HG03108 (cell line): ENCODE measurements at regions not wholly inside any gene's neighbourhood (a gene's known extent, or its start where the extent isn't known, plus 50 kb on each side); places are given as distances from the start of the nearest gene placed in this dataset.

Experiments
- ATAC-seq: cut with Tn5 transposase; IDR thresholded peaks from one replicate; pipeline ENCODE4 v1.9.1; 2021; ENCODE audit warnings: moderate library complexity; ENCODE audit not compliant: unreplicated experiment

DNA sequence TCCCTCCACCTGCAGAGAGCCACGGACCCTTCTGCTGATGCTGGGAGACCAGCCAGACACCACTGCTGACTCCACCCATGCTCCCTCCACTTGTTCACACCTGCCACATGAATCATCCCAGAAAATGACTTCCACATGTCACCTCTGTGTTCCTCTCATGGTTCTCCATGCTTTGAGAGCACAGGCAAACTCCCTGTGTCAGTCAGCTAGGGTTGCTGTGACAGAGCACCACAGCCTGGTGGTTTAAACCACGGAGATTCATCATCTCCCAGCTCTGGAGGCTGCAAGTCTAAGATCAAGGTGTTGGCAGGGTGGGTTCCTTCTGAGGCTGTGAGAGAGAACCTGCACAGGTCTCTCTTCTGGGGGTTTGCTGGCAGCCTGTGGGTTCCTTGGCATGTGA lies 381.4 kb downstream of the GADD45G start:
- no peak for ATAC-seq

DNA sequence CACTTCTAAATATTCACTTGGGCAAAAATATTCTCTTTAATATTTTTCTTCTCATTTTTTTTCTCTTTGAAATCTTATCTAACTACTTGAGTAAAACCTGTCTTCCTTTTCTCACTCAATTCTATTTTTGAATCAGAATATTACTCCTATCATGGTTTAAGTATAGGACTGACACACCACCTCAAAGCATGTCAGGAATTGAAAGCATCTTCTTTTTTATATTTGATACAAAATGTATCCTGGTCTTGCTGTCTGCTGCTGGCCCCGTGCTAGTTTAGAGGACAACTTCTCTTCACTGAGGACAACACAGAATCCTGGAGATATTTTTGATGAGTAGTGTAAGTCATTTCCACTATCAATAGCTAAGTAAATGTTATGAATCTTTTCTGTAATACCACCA lies 383.6 kb downstream of the GADD45G start:
- no peak for ATAC-seq

DNA sequence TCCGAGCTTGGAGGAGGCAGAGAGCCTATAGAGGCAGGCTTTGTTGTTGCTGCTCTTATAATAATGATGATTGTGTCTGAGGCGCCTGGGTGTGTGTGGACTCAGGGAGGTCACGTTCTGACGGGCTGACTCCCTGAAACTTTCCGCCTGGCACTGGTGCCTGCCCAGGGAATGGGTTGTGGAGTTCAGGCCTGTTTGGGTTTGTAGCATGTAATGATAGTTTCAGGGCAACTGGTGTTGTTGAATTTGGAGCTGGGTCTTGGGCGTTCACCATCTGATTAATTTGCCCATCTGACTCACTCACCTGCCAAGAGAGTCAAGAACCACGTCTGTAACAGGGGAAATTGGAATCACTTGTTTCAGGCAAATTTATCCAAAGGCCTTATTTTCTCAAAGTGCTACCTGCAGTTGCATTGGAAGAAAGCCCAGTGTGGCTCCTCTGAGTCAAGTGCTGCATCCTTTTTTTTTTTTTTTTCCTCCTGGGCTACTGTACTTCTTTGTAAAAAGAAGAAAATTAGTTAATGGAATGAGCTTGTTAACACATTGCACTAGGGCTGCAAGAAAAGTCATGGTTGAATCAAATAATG lies 386.5 kb downstream of the GADD45G start:
- ATAC-seq = no peak

DNA sequence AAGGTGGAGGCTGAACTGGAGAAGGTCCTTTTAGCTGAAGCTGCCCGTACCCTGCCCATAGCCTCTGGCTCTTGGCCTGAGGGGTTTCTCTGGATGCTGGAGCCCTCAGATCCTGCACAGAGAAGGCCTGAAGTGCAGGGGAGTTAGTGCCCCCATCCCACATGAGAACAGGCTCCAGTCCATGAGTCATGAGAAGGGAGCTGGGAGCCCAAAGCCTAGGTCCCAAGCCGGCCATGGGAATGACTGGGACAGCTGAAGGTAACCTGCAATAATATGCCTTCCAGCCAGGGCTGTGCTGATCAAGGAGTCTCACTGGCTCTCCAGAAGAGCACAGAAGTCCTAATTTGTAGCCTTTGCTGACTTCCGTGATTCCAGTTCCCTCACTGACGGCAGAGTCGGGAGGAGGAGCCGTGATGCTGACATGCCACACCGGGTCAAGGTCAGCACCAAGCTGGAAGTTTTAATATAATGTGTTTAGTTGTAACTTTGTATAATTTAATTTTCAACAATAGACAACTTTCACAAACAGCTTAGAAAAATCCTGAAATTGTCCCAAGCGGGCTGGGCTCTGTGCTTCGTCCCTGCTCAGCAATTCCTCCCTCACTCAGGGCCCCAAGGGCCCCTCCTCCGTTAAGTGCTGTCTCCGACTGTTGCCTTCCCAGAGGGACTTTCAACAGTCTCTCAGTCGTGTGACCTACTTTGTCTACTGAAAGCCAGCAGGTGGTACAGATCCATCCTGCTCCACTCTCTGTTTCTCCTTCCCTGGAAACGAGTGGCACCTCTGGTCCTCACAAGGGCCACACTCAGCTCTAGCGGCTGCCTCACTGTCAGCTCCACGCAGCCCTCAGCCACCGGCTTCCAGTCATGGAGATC lies 387.8 kb downstream of the GADD45G start:
- no peak for ATAC-seq

DNA sequence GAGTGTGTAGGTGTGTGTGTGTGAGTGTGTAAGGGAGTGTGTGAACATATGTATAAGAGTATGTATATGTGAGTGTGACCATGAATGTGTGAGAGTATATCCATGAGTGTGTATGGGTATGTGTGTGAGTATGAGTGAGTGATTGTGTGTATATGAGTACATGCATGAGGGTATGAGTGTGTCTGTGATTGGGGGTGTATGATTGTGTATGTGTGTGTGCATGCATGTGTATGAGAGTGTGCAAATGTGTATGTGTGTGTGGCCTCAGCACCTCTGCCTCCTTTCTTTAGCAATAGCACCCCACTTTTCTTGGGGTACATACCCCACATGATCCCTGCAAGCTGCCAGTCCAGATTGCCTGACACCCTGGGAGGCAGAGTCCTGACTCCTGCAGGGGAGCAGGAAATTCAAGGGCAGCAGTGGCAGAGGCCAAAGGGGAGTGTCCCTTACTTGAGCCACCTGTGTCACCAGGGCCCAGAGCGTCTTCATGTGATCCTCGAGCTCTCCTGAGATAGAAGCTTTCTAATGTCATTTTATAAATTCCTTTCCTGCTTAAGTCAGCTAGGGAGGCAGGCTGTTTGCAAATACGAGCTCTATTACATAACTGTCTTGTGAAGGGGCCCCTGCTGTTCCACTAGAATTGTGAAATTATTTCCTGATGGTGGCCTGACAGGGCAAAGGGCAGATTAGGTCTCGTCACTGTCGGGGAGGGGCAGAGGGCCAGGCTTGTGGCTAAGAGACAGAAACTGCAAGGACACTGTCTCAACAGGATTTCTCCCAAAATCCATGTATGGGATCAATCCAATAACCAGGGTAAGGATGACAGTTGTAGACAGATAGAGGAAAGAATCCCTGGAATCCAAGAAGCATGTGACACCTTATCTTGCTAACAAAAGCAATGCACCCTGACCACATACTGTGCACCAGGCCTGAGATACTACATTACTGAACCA lies 389.1 kb downstream of the GADD45G start:
- ATAC-seq = no peak

DNA sequence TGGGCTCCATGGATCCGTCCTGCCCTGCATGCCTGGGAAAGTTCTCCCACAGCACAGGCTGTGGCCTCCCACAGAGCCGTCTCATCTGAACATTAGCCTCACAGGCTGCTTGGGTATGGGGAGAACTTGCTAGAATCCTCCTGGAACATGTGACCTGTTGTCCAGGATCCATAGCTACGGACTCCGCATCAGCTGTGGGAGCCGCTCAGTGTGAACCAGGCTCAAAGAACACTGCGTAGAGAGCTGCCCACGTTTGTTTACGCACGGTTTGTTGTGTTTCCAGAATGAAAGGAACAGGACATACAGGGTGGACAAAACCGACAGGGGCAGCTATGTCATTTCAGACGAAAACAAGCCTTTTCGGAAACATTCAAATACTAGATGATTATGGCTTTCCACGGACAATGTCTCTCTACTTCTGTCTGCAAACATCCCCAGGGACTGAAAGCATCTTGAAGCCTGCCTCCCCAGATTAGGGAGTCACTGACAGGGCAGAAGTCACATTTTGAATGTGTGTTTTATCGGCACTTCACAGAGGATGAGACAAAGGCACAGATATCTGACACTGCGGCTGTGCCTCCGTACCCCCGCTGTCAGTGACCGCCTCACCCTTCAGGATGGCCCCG lies 390.3 kb downstream of the GADD45G start:
- ATAC-seq = no peak

DNA sequence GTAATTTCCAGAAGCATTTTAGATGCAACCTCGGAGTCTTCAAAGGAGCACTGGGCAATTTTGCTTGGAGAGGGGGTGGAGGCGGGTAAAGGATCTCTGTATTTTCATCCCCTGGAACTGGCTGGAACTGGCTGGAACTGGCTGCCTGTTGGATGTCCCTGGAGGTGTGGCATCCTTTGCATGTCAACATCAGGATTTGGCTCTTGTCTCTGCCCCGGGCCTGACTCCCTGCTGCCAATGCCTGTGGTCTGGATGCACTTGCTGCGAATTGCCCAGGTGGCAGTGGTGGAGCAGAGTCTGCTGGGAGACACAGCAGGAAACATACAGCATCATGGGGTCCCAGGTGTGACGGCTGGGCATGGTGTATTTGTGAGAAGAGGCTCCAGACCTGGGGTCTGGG lies 391.3 kb downstream of the GADD45G start:
- ATAC-seq = no peak

DNA sequence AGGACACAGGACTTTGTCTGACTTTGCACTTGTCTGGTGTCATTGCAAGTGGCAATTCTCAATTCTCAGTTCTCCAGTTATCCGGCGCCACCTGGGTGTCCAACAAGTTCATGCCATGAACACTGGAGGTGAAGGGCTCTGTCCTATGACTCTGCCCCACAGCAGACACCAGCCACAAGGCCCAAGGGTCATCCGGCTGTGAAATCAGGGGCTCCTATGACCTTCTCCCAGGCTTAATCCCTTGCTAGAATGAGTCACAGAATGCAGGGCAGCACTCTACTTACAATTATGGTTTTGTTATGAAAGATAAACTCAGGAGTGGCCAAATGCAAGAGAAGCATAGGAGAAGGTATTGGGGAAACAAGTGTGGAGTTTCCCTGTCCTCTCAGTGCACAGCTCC lies 392.0 kb downstream of the GADD45G start:
- ATAC-seq = no peak

DNA sequence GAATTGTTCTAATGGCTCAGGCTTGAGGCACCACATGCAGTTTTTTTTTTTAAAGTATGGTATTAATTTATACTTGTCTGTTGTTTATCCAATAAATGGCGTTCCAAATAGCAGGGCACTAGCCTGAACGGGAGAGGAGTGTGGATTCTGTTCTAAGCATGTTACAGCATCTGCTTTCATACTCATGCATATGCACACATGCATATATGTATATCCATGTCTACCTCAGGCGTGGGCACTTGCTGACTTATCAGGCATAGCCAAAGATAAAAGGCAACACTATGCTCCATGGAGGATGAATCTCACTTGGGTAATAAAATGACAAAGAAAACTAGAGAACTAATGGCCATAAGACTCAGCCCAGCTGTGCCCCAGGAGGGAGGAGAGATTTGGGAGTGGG lies 393.8 kb downstream of the GADD45G start:
- no peak for ATAC-seq

DNA sequence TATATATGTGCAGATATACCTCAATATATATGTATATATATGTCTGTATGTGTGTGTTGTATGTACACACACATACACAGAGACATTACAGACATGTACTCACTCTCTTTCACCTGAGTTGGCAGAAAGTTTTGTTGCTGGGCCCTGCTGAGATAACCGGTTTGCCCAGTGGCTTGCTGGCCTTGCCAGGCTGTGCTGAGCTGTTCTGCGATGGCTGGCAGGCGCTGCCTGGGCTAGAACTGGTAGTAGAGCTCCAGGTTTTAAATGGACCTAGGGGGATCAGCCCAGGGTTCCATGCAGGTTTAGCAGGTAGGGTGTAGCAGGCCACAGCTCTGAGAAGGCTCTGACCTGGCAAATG lies 394.3 kb downstream of the GADD45G start:
- no peak for ATAC-seq

DNA sequence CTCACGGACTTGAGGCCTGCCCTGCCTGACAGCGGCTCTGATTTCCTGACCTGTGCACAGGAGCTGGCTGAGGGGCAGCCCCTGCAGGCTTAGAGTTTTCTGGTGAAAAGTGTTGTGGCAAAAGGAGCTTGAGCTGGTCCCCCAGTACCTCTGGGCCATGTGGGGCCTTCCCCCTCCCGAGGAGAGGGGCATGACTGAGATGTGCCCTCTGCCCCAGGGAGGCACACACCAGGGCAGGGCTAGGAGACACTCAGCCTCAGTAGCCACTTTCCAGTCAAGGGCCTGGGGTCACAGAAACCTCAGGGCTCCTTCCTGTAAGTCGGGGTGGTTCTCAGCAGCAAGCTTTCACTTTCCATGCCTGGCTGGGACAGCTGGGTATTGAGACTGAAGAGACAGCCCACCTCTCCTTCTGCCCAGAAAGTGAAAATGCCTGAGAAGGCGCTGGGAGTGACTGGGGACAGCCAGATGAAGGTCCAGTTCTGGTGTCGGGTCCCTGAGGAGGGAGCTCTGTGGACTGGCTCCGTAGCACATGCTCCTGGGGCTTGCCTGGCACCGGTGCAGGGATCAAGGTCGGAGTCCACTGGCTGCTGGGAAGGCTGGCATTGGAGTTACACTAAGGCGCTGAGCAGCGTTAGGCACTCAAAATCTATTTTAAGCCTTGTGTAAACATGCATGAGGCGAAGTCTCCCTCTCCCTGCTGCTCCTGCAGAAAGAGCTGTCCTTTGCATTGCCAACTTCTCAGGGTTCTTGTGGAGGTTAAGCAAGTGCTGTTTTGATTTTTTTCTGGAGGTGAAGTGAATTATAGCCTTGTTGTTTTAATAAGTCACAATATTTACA lies 394.9 kb downstream of the GADD45G start:
- peak; percentile 91 for ATAC-seq

DNA sequence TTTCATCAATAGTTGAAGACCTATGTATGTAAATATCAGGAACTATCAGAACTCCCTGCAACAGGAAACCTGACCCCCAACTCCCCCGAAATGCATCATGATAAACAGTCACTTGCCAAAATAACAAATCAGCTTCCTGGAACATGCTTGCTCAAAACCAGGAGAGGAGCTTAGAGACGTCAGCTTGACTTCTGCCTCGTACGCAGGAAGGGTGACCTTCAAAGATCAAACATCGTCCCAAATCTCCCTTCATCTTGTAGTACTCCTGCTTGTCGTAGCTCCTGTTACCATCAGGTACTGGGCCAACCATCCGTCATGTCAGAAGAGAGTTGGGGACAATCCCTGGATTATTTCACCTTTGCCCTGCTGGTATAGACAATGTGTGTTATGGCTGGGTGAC lies 396.1 kb downstream of the GADD45G start:
- no peak for ATAC-seq

DNA sequence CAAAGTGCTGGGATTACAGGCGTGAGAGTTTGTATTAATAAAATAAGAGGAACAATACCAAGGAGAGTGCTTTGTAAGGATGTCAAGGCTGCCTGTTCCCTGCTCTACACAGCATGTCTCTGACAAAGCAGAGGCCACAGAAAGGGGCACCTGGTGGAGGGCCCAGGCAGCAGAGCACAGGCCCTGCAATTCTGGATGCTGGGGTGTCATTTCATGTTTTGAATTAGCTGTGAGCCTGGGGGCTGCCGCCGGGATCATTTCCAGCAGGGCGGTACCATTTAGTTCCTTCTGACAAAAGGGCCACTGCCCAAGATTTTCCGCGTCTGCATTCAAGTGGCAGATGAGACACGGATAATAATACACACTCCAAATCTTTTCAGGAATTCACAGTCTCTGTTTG lies 396.9 kb downstream of the GADD45G start:
- ATAC-seq = no peak

DNA sequence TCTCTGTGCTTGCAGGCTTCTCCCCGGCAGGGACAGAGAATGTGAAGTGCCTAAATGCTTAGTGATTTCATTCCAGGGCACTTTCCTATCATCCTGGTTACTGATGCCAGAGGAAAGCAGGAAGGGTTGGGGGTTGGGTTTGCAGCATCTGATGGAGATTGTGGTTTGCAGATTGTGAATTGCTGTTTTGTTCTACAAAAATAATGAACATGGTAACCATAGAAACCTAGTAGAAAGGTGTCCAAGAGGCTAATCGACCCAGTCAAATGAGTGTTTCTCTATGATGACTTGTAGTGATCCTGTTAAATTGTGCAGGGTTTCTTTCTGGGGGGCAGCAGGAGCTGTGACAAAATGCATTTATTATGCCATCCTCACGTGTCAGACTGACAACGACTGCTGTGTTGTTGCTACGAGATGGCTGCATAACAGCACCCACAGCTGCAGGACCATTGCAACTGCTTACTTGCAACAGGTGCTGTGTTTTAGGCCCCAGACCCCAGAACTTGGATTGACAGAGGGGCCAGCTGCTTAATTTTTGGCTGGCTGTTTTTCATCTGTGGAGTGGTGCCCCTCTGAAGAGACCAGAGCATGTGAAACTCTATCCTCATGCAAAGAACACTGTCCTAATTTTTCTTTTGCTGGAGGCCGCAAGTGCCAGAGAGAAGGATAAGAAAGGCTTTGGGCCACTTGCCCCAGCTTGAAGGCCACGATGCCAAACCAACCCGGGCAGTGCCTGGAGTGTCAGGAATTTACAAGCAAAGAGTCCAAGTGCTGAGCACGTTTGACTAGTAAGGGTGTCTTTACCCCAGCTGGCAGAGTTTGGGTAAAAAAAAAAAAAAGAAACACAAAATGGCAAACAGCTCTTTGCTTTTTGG lies 397.8 kb downstream of the GADD45G start:
- ATAC-seq = no peak

DNA sequence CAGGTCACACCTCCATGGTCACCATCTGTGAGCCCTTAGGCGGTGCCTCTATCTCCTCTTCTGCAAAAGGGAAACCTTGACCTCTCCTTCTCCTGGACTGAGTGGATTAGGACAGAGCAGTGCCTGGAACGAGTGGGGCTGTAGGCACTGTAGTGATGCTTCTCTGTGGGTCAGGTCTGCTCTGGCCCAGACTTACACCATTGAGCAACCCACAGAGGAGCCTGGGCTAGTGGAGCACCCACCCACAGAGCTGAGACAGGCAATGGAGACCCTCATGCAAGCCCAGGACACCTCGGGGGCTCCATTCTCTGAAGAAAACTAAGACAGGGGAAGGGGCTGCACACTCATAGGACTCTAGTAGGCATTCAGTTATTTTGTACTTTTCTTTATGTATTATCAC lies 400.6 kb downstream of the GADD45G start:
- ATAC-seq = no peak

DNA sequence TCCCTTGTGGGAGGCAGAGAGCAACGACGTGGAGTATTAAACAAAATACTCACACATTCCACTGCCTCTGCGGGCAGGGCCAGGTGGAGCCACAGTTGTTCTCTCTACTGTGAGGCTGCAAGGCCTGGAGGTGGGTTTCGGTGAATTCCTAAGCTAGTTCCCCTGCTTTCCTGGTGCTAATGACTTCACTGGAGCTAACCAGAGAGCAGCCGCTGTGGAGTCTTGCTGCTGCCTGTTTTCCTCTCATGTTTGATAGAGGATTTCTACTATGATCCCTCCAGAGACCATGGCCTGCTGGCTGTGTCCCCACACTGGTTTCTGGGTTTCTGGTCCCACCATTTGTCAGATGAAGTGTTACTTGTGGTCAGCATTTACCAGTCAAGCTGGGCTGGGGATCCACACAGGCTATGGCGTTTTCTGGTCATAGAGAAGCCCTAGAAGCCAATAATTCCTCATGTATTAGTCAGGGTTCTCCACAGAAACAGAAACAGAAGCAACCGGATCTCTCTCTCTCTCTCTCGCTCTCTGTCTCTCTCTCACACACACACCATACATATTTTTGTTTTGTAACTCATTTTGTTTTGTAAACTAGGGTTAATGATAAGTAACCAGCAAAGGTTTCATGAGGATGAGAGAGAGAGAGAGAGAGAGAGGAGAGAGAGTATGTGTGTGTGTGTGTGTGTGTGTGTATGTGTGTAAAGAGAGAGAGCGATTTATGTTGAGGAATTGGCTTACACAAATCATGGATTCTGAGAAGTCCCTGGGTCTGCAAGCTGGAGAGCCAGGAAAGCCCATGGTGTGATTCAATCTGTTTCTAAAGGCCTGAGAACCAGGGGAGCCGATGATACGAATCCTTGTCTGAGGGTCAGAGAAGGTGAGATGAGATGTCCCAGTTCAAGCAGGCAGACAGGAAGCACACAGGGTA lies 403.0 kb downstream of the GADD45G start:
- no peak for ATAC-seq

DNA sequence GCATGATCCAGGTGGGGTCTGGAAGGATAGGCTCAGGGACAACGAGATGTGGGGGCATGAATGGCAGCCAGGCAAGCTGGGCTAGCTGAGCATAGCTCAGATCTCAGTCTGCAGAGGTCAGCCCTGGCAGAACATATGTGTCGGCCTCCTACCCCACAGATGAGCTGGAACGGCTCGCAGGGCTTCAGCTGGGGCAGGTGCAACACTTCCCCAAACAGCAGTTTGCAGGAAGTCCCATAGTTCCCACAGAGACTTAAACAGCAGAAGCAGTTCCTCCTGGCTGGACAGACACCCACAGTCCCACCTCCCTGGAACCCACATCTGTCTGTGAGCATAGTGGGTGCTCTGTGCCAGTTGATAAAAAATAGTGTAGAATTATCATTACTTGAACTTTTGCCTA lies 404.6 kb downstream of the GADD45G start:
- ATAC-seq = no peak

DNA sequence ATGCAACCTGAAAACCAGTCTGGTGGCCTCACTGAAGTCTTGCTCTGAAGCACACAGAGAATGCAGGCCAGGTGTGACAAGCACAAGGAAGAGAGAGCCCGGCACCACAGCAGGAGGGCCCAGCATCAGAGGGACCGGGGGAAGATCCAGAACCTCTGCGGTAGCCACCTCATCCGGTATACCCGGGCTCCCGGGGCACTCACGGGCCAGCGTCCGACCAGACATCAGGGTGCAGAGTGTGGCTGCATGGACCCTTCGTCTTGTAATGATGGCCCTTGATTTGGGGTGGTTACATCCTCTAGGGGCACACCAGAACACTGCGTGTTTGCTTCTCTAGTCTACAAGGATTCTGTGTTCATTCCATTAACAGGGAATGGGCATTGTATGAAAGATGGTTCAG lies 406.0 kb downstream of the GADD45G start:
- no peak for ATAC-seq
